AML-193 (cell line): ENCODE measurements at regions not wholly inside any gene's neighbourhood (a gene's known extent, or its start where the extent isn't known, plus 50 kb on each side); places are given as distances from the start of the nearest gene placed in this dataset.
"Not testable (repeated sequence)": the region's sequence is repeated elsewhere in the genome, so short reads cannot be mapped to it uniquely, and the experiment has no call there.

ENCODE experiments used
- DNase-seq, 2 experiments: peaks; one replicate each; lab custom pipeline; 2025; lab: John Stamatoyannopoulos, UW

DNA sequence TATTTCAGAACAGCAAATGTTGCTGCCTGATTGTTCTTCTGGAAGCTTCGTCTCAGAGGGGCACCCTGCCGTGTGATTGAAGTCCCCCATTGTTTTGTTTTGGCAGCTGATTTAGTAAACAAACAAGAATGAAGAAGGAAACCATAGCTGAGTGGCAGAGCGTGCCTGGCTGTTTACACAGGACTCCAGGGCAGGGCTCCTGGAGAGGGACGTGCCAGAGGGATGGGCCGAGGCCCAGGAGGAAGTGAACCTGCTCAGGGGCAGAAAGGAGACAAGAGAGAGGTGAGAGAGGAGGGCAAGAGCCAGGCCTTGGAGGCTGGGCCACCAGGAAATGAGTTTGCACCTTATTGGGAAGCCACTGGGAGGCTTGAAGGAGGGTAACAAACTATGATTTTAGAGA lies 85.5 kb upstream of the B3GAT1 start:
- no peak for DNase-seq

GRCh38 chr11:134496058-134496457 lies 84.0 kb upstream of the B3GAT1 start:
- not testable (repeated sequence) for DNase-seq

GRCh38 chr11:134494395-134494794 lies 82.4 kb upstream of the B3GAT1 start:
- DNase-seq: not testable (repeated sequence)

GRCh38 chr11:134492411-134492810 lies 80.4 kb upstream of the B3GAT1 start:
- DNase-seq: not testable (repeated sequence)

GRCh38 chr11:134489728-134490127 lies 77.7 kb upstream of the B3GAT1 start:
- no peak for DNase-seq

GRCh38 chr11:134488913-134489312 lies 76.9 kb upstream of the B3GAT1 start:
- DNase-seq: no peak

DNA sequence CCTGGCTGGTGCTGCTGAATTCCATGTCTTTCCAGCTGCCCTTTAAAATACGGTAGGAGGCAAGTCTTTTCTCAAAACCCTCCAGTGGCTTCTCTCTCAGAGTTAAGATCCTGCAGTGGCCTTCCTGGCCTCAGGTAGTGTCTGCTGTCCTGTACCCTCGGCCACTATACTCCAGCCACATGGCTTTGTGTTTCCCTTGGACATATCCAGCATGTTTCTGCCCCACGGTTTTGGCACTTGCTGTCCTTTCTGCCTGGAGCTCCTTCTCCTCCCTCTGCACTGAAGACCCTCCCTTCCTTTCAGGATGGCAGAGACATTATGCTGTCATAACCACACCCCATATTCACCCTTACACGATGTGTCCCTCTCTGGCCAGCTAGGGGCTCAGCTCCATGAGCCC lies 76.5 kb upstream of the B3GAT1 start:
- no peak for DNase-seq

- DNase-seq: no peak
Observed at GRCh38 chr11:134487696-134488095, 75.7 kb upstream of the B3GAT1 start.

DNA sequence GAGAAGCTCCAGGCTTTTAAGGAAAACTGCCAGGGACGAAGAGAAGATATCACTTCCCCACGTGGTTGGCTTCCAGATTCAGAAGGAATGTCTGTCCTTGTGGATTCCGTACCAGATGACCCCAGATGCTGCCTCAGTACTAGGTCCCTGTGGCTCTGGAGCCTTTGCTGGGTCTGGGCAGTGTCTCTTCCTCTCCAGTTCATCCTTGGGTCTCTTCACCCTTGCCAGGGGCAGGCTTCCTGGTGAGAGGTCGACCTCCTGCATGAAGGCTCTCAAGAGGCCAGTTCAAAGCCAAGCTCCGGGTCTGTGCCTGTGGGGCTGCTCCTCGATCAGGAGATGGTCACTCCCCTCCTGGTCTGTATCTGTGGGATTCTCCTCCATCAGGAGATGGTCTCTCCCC lies 74.7 kb upstream of the B3GAT1 start:
- no peak for DNase-seq

- no peak for DNase-seq
Observed at GRCh38 chr11:134486106-134486505, 74.1 kb upstream of the B3GAT1 start.

DNA sequence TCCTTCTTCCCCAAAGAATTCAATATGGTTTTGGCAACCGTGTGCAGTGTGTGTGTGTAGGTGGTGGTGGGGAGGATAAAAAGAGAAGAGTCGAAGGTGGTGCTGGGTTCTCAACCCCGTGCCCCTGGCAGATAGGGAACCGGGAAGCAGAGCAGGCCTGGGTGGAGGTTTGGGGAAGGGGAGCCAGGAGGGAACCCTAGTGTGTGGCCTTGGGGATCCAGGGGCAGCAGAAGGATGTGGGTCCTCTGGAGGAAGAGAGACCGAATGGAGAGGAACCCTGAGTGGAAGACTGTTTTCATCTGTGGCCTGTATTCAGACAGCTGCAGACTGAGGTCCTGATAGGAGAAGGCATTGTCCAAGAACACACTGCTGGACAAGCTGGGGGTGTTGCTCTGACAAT lies 73.3 kb upstream of the B3GAT1 start:
- no peak for DNase-seq

DNA sequence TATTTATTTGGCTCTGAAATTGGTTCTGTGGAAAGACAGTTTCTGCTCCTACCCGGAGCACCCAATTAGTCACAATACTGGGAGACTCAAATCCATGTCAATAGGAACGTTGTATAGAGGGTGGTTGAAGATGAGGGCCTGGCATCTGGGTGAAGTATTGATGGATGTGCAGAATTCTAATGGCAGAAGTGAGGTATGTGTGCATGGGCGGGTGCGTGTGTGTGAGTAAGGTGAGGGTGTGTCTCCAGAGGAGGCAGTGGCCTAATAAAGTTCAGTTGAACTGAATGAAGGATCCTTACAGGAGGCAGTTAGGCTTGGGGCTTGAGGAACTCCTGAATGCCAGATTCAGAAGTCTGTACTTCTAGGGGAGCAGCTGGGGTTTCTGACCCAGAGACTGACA lies 71.8 kb upstream of the B3GAT1 start:
- DNase-seq: no peak

GRCh38 chr11:134483291-134483690 lies 71.2 kb upstream of the B3GAT1 start:
- no peak for DNase-seq

DNA sequence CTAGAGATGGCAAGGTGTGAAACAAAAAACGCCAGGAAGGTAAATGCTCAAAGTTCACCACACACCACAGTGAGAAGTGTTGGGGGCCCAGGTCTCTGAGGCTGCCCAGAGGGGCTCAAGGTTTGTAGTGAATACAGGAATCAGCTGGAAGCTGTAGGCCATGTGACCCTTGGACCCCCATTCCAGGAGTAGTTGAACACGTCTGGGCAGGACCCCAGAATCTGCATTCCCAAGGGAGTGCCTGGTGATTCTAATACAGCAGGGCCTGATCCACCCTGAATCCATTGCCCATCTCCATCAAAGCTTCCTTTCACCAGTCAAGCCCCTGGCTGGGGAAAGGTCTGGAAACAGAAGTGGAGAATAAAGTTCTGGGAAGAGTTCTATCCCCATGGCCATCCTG lies 70.8 kb upstream of the B3GAT1 start:
- DNase-seq: no peak

DNA sequence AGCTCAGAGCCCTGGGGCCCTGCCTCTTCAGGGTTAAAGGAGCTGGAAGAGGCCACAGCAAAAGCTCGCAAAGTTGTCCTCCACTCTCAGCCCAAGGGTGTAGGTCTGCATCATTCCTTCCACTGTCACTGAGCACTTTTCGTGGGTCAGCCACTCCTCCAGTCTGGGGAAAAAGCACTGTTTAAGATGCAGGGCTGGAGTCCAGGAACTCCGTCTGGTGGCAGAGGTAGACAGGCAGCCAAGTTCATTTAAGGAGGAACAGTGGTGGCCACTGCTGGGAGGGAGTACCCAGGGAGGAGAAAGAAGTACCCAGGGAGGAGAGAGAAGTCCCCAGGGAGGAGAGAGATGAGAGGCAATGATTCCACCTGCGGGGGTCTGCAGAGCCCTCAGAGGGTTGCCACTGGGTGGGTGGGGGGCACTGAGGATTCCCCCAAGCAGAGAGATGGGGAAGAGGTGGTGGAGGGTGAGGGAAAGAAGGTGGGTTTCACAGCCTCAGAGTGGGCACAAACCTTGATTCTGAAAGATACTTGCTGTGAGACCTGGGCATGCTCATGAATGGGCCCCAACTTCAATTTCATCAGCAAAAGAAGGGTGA lies 70.0 kb upstream of the B3GAT1 start:
- no peak for DNase-seq

- DNase-seq: no peak
Observed at GRCh38 chr11:134481135-134481534, 69.1 kb upstream of the B3GAT1 start.

DNA sequence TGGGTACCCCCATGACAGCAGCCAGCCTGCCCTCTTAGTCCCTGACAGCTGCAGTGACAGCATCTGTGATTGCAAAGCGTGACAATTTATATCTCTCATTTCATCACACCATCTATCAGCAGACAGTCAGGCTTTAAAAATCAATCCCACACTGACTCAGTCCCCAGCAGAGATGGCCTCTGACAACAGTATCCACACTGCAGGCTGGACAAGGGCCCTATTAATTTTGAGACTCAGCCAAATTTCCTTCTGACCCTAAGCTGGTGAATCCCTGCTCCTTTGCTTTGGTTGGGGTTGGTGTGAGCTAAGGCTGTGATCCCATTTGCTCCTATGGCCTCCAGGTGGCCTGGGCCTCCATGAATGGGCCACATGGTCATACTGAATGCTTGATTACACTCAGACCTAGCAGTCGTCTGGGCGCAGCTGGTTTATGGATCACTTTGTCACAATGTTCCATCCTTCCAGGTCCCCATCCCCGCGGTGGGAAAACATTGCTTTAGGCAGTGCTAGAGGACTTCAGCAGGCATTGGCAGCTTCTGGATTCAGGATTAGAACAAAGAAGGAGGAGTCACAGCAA lies 68.2 kb upstream of the B3GAT1 start:
- no peak for DNase-seq

DNA sequence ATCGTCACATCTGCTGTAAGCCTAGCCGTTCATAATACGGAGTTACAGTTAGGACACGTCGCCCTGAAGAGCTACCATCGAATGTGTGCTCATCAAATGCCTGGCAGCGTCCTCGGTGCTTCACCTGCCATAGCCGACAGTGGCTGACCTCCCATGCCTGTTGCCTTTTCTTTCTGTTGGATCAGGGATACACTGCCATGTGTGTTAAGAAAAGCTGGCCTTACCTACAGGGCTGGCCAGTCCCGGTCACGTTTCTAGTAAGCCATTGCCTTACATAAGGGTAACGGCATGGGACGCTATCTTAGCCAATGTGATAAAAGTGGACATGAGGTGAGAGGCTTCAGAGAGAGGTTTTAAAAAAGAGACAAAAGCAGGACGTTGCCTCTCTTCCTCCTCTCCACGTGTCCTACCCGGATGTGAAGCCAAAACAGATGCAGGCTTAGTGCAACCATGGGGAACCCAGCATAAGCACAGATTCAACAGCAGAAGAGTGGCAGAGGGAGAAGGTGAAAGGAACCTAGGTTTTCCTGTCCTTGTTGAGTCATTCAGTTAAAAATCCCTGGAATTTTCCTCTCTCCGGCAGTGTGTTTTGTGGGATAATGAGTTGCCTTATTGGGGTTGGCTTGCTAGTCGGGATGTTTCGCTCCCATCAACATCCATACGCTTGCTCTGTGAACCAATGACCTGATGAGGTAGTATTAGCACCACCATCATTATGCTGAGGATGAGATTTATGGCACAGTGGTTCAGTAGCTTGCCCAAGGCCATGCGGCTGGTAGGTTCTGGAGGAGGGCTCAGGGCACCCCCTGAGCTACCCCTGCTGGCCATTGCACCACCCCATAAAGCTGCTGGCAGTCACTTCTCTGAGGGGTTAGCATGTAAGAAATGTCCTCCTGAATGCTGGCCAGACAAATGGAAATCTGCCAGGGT lies 67.4 kb upstream of the B3GAT1 start:
- no peak for DNase-seq

GRCh38 chr11:134478611-134479010 lies 66.6 kb upstream of the B3GAT1 start:
- DNase-seq: no peak

DNA sequence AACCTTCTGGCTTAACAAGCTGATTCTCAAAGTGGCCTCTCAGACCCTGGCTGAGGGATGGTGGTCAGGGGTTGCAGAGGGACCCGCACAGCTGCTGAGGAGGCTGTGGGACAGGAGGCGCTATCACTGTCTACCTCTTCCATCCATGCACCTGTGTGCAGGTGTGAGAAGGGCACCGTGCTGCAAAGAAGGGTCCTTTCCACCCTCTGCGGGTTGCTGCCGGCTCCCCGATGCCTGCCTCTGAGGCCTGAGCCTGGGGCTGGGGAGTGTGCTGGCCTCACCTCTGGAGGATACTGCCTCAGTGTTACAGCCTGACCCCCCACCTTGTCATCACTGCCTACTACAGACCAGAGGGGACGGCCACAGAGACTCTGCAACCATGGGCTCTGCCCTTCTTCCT lies 66.1 kb upstream of the B3GAT1 start:
- DNase-seq: no peak

GRCh38 chr11:134477486-134477885 lies 65.4 kb upstream of the B3GAT1 start:
- DNase-seq: no peak

GRCh38 chr11:134476435-134477021 lies 64.5 kb upstream of the B3GAT1 start:
- DNase-seq: no peak

DNA sequence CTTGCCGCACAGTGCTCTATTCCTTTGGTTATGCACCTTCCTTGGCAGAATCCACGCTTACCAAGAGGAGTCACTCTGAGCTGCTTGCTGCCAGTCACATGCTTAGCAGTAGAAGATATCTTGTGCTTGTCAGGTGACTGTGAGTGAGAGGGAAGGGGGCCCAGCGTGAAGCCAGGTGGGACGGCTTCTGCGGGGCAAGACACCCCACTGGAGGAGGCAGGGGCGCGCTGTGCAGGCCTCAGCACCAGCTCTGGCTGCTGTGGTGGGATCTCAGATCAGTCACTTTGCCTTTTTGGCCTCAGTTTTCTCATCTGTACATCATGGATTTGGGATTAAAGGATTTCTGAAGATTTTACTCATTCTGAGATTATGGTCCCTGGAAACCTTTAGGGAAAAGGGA lies 63.9 kb upstream of the B3GAT1 start:
- DNase-seq: no peak
